Gastroesophageal sphincter (tissue), 4 donors: ENCODE measurements at regions not wholly inside any gene's neighbourhood (a gene's known extent, or its start where the extent isn't known, plus 50 kb on each side); places are given as distances from the start of the nearest gene placed in this dataset.

Experiments
- ATAC-seq: fragments of 150-250 bp; one replicate; pipeline ENCODE4 v1.9.1; 2016; ENCODE audit warnings: mild to moderate bottlenecking, moderate library complexity
- H3K27ac ChIP-seq, 4 donors: fragments of 200-600 bp; sonication (generic) in 3 of 4; 1 replicate in 3 of 4; 2 replicates in 1 of 4; pipeline ENCODE4 v1.5.1; 2016 to 2019
- H3K27me3 ChIP-seq: fragments of 200-600 bp; sonication (generic); one replicate; pipeline ENCODE4 v1.5.1; 2019
- H3K36me3 ChIP-seq, 2 donors: fragments of 200-600 bp; sonication (generic); one replicate each; pipeline ENCODE4 v1.5.1; 2019; ENCODE audit warnings: control low read depth in 1 of 2
- H3K4me1 ChIP-seq, 3 donors: fragments of 200-600 bp; sonication (generic); 1 replicate in 2 of 3; 2 replicates in 1 of 3; pipeline ENCODE4 v1.5.1; 2016 to 2019; ENCODE audit warnings: control low read depth in 2 of 3
- H3K4me3 ChIP-seq, 2 donors: fragments of 200-600 bp; sonication (generic); one replicate each; pipeline ENCODE4 v1.5.1; 2019; ENCODE audit warnings: mild to moderate bottlenecking in 1 of 2, moderate library complexity in 1 of 2
- H3K9me3 ChIP-seq, 3 donors: fragments of 200-600 bp; sonication (generic); one replicate each; pipeline ENCODE4 v1.5.1; 2017 to 2019; ENCODE audit warnings: control low read depth in 2 of 3
- CTCF ChIP-seq, 4 experiments: fragments of 200-600 bp in 2 of 4; fragments of 450-650 bp in 2 of 4; sonication (generic) in 1 of 4; IDR thresholded peaks; one replicate each; pipeline ENCODE4 v1.5.1; 2017 to 2019; ENCODE audit warnings: antibody characterized with exemption in 4 of 4, mild to moderate bottlenecking in 2 of 4, moderate library complexity in 2 of 4
- EP300 ChIP-seq: sonication (generic); formaldehyde crosslinking; IDR thresholded peaks from one replicate; pipeline ENCODE4 v1.6.1; 2017; ENCODE audit warnings: antibody characterized with exemption, mild to moderate bottlenecking
- POLR2A ChIP-seq, 2 donors: fragments of 450-650 bp; IDR thresholded peaks; one replicate each; pipeline ENCODE4 v1.6.1; 2017; ENCODE audit warnings: antibody characterized with exemption in 2 of 2, mild to moderate bottlenecking in 2 of 2, moderate library complexity in 1 of 2
- POLR2AphosphoS5 ChIP-seq: sonication (generic); formaldehyde crosslinking; IDR thresholded peaks from one replicate; pipeline ENCODE4 v1.6.1; 2017; ENCODE audit warnings: antibody characterized with exemption
- WGBS, 2 donors: methylation state at CpG; one replicate each; pipeline ENCODE4 v1.1.5; 2018; ENCODE audit warnings: low coverage in 1 of 2; 5-methylcytosine and 5-hydroxymethylcytosine counted together

- Histone ChIP-seq H3K9me3 (no peaks in the 10 kb centered on the region), H3K4me3 (no peak overlapping the region), H3K36me3 (no peaks in the 10 kb centered on the region), H3K27ac (no peak overlapping the region), H3K4me1 (no peaks in the 10 kb centered on the region), H3K27me3 (no peaks in the 10 kb centered on the region)
- no peak for ATAC-seq
- TF ChIP-seq POLR2AphosphoS5 (no peak), CTCF (IDR thresholded peaks at IDR 0.05) (no peak)
Observed at GRCh38 chr18:55119016-55119415, 159.8 kb upstream of the CCDC68 start.

GRCh38 chr18:55116863-55117262 lies 157.6 kb upstream of the CCDC68 start:
- no peaks in the 10 kb centered on the region for H3K9me3 ChIP-seq
- ATAC-seq, result no peak
- TF ChIP-seq CTCF (IDR thresholded peaks at IDR 0.05) (no peak), EP300 (no peak), POLR2AphosphoS5 (no peak), POLR2A (IDR thresholded peaks at IDR 0.05) (no peak)
- H3K36me3 ChIP-seq, result no peaks in the 10 kb centered on the region
- no peak overlapping the region for H3K27ac ChIP-seq
- WGBS, 2 donors, result 38 to 78% methylated on average over 3 of the region's 3 CpGs
- no peaks in the 10 kb centered on the region for H3K27me3 ChIP-seq
- no peaks in the 10 kb centered on the region for H3K4me1 ChIP-seq
- H3K4me3 ChIP-seq, result no peak overlapping the region

- WGBS, 2 donors, result 83 to 85% methylated on average over 1 to 2 of the region's 2 CpGs
- TF ChIP-seq POLR2AphosphoS5, result no peak
- no peak for TF ChIP-seq CTCF (IDR thresholded peaks at IDR 0.05)
- TF ChIP-seq POLR2A (IDR thresholded peaks at IDR 0.05), result no peak
- no peak for TF ChIP-seq EP300
- no peak for ATAC-seq
- H3K4me3 ChIP-seq, result no peak overlapping the region
- H3K27me3 ChIP-seq, result no peaks in the 10 kb centered on the region
- H3K4me1 ChIP-seq, result no peaks in the 10 kb centered on the region
- no peak overlapping the region for H3K27ac ChIP-seq
- H3K36me3 ChIP-seq, result no peaks in the 10 kb centered on the region
- no peaks in the 10 kb centered on the region for H3K9me3 ChIP-seq
Observed at GRCh38 chr18:55115606-55116005, 156.3 kb upstream of the CCDC68 start.

- no peak overlapping the region for H3K4me3 ChIP-seq
- WGBS, 2 donors, result 45% methylated on average over 1 of the region's 1 CpG; no CpG with 5 or more reads in 1 of the 2 donors
- no peak for TF ChIP-seq POLR2AphosphoS5
- no peak for TF ChIP-seq POLR2A (IDR thresholded peaks at IDR 0.05)
- TF ChIP-seq CTCF (IDR thresholded peaks at IDR 0.05), result no peak
- no peak for TF ChIP-seq EP300
- no peaks in the 10 kb centered on the region for H3K4me1 ChIP-seq
- H3K36me3 ChIP-seq, result no peaks in the 10 kb centered on the region
- H3K27ac ChIP-seq, result no peak overlapping the region
- no peaks in the 10 kb centered on the region for H3K27me3 ChIP-seq
- H3K9me3 ChIP-seq, result no peaks in the 10 kb centered on the region
- ATAC-seq, result no peak
Observed at GRCh38 chr18:55114876-55115275, 155.6 kb upstream of the CCDC68 start.

GRCh38 chr18:55113800-55114199 lies 154.5 kb upstream of the CCDC68 start:
- no peaks in the 10 kb centered on the region for H3K27me3 ChIP-seq
- H3K9me3 ChIP-seq, result no peaks in the 10 kb centered on the region
- no peaks in the 10 kb centered on the region for H3K4me1 ChIP-seq
- no peak overlapping the region for H3K4me3 ChIP-seq
- TF ChIP-seq CTCF (IDR thresholded peaks at IDR 0.05) (no peak), POLR2A (IDR thresholded peaks at IDR 0.05) (no peak), POLR2AphosphoS5 (no peak), EP300 (no peak)
- no peak for ATAC-seq
- no peak overlapping the region for H3K27ac ChIP-seq
- 65 to 83% methylated on average over 3 to 4 of the region's 5 CpGs for WGBS, 2 donors
- no peaks in the 10 kb centered on the region for H3K36me3 ChIP-seq
